Transverse colon (tissue), 4 donors: ENCODE measurements at regions not wholly inside any gene's neighbourhood (a gene's known extent, or its start where the extent isn't known, plus 50 kb on each side); places are given as distances from the start of the nearest gene placed in this dataset.

Experiments
- DNase-seq: peaks from one replicate; pipeline ENCODE4 v3.0.0-alpha.2; 2019
- H3K27ac ChIP-seq, 4 donors: fragments of 200-600 bp; sonication (generic); 2 replicates each; pipeline ENCODE4 v1.5.1; 2016 to 2018; ENCODE audit warnings: inconsistent platforms in 4 of 4
- H3K27me3 ChIP-seq: fragments of 200-600 bp; sonication (generic); 2 replicates; pipeline ENCODE4 v1.5.1; 2017; ENCODE audit warnings: inconsistent platforms
- H3K36me3 ChIP-seq, 4 donors: fragments of 200-600 bp; sonication (generic); 2 replicates each; pipeline ENCODE4 v1.5.1; 2017 to 2019; ENCODE audit warnings: inconsistent platforms in 4 of 4
- H3K4me1 ChIP-seq, 4 donors: fragments of 200-600 bp; sonication (generic); 2 replicates each; pipeline ENCODE4 v1.5.1; 2017 to 2020; ENCODE audit warnings: inconsistent platforms in 4 of 4
- H3K4me3 ChIP-seq, 4 donors: fragments of 200-600 bp; sonication (generic); 1 replicate in 1 of 4; 2 replicates in 3 of 4; pipeline versions ENCODE4 v1.5.1 to v1.6.1; 2017 to 2019; ENCODE audit warnings: inconsistent platforms in 4 of 4
- H3K9me3 ChIP-seq, 2 donors: fragments of 200-600 bp; sonication (generic); 2 replicates each; pipeline ENCODE4 v1.5.1; 2017 to 2019; ENCODE audit warnings: inconsistent platforms in 2 of 2
- CTCF ChIP-seq, 5 experiments: fragments of 200-600 bp in 3 of 5; fragments of 450-650 bp in 2 of 5; sonication (generic) in 3 of 5; IDR thresholded peaks; 1 replicate in 2 of 5; 2 replicates in 3 of 5; pipeline ENCODE4 v1.5.1; 2016 to 2017; ENCODE audit warnings: antibody characterized with exemption in 5 of 5, inconsistent platforms in 3 of 5, mild to moderate bottlenecking in 2 of 5, moderate library complexity in 1 of 5
- EP300 ChIP-seq: sonication (generic); formaldehyde crosslinking; IDR thresholded peaks from one replicate; pipeline ENCODE4 v1.6.1; 2017; ENCODE audit warnings: antibody characterized with exemption, low read depth
- POLR2A ChIP-seq: fragments of 450-650 bp; IDR thresholded peaks from one replicate; pipeline ENCODE4 v1.6.1; 2016; ENCODE audit warnings: antibody characterized with exemption, mild to moderate bottlenecking, moderate library complexity
- POLR2AphosphoS5 ChIP-seq, 3 donors: sonication (generic); formaldehyde crosslinking; IDR thresholded peaks; one replicate each; pipeline ENCODE4 v1.6.1; 2016; ENCODE audit warnings: antibody characterized with exemption in 3 of 3
- WGBS, 2 donors: methylation state at CpG; one replicate each; pipeline ENCODE4 v1.1.5; 2018; ENCODE audit warnings: low coverage in 1 of 2; 5-methylcytosine and 5-hydroxymethylcytosine counted together
- in situ Hi-C, 4 donors: fragments of 200-750 bp; cut with MboI; loops; one replicate each; pipeline versions ENCODE4 v1.15.0 to v1.15.1; 2017; ENCODE audit warnings: low sequenced_read_pairs in 3 of 4, low pct_ligation_motif_present in 1 of 4, low pct_unique_long_range_greater_than_20kb in 1 of 4
- intact Hi-C: fragments of 100-400 bp; cut with DNase I; formaldehyde crosslinking; loops from one replicate; pipeline ENCODE4 v1.15.1; 2023; ENCODE audit warnings: low total_unique reads

GRCh38 chr14:29102266-29102665 is 335.7 kb downstream of the FOXG1 start:
- Histone ChIP-seq H3K4me3 (no peak overlapping the region), H3K4me1 (no peaks in the 10 kb centered on the region), H3K9me3 (no peaks in the 10 kb centered on the region), H3K27me3 (no peaks in the 10 kb centered on the region), H3K27ac (no peak overlapping the region), H3K36me3 (no peaks in the 10 kb centered on the region)
- intact Hi-C loops, result no loop called here
- DNase-seq, result no peak
- in situ Hi-C loops, result no loop called here
- WGBS, 2 donors, result 76 to 83% methylated on average over 7 of the region's 7 CpGs
- TF ChIP-seq CTCF (IDR thresholded peaks at IDR 0.05) (no peak), POLR2AphosphoS5 (IDR thresholded peaks at IDR 0.05) (no peak), POLR2A (no peak), EP300 (no peak)

- WGBS, 2 donors, result 73 to 74% methylated on average over 2 of the region's 2 CpGs
- no peaks in the 10 kb centered on the region for H3K36me3 ChIP-seq
- DNase-seq, result no peak
- no peak for TF ChIP-seq POLR2AphosphoS5 (IDR thresholded peaks at IDR 0.05)
- H3K27ac ChIP-seq, result no peak overlapping the region
- intact Hi-C loops (no loop called here), in situ Hi-C loops (no loop called here)
- H3K27me3 ChIP-seq, result no peaks in the 10 kb centered on the region
- H3K4me1 ChIP-seq, result no peaks in the 10 kb centered on the region
- no peaks in the 10 kb centered on the region for H3K9me3 ChIP-seq
- no peak overlapping the region for H3K4me3 ChIP-seq
Observed at GRCh38 chr14:29102996-29103395, 336.4 kb downstream of the FOXG1 start.

- Histone ChIP-seq H3K27ac (no peak overlapping the region), H3K4me3 (no peak overlapping the region), H3K36me3 (no peaks in the 10 kb centered on the region), H3K9me3 (no peaks in the 10 kb centered on the region), H3K4me1 (no peaks in the 10 kb centered on the region), H3K27me3 (no peaks in the 10 kb centered on the region)
- 89% methylated on average over 1 of the region's 1 CpG for WGBS, 2 donors
- TF ChIP-seq POLR2A (no peak), EP300 (no peak), CTCF (IDR thresholded peaks at IDR 0.05) (no peak), POLR2AphosphoS5 (IDR thresholded peaks at IDR 0.05) (no peak)
- in situ Hi-C loops (no loop called here), intact Hi-C loops (no loop called here)
- DNase-seq, result no peak
Observed at GRCh38 chr14:29108908-29109307, 342.3 kb downstream of the FOXG1 start.

- Histone ChIP-seq H3K27me3 (no peaks in the 10 kb centered on the region), H3K4me1 (no peaks in the 10 kb centered on the region), H3K36me3 (no peaks in the 10 kb centered on the region), H3K27ac (no peak overlapping the region), H3K4me3 (no peak overlapping the region), H3K9me3 (no peaks in the 10 kb centered on the region)
- TF ChIP-seq POLR2AphosphoS5 (IDR thresholded peaks at IDR 0.05) (no peak), CTCF (IDR thresholded peaks at IDR 0.05) (no peak), EP300 (no peak), POLR2A (no peak)
- WGBS, 2 donors, result 83 to 86% methylated on average over 1 of the region's 1 CpG
- intact Hi-C loops, result no loop called here
- in situ Hi-C loops, result no loop called here
- DNase-seq, result no peak
Observed at GRCh38 chr14:29109589-29109988, 343.0 kb downstream of the FOXG1 start.

- Histone ChIP-seq H3K4me1 (no peaks in the 10 kb centered on the region), H3K9me3 (no peaks in the 10 kb centered on the region), H3K4me3 (no peak overlapping the region), H3K27me3 (no peaks in the 10 kb centered on the region), H3K36me3 (no peaks in the 10 kb centered on the region), H3K27ac (no peak overlapping the region)
- DNase-seq, result no peak
- 49 to 50% methylated on average over 3 of the region's 3 CpGs for WGBS, 2 donors
- in situ Hi-C loops (no loop called here), intact Hi-C loops (no loop called here)
- TF ChIP-seq CTCF (IDR thresholded peaks at IDR 0.05) (no peak), POLR2AphosphoS5 (IDR thresholded peaks at IDR 0.05) (no peak), EP300 (no peak), POLR2A (no peak)
Observed at GRCh38 chr14:29111554-29111953, 345.0 kb downstream of the FOXG1 start.
